GM21576 (cell line): ENCODE measurements at regions not wholly inside any gene's neighbourhood (a gene's known extent, or its start where the extent isn't known, plus 50 kb on each side); places are given as distances from the start of the nearest gene placed in this dataset.
"Not testable (repeated sequence)": the region's sequence is repeated elsewhere in the genome, so short reads cannot be mapped to it uniquely, and the experiment has no call there.

ENCODE experiments used
- ATAC-seq: cut with Tn5 transposase; IDR thresholded peaks from one replicate; pipeline ENCODE4 v1.9.1; 2021; ENCODE audit warnings: mild to moderate bottlenecking, moderate library complexity; ENCODE audit not compliant: unreplicated experiment

DNA sequence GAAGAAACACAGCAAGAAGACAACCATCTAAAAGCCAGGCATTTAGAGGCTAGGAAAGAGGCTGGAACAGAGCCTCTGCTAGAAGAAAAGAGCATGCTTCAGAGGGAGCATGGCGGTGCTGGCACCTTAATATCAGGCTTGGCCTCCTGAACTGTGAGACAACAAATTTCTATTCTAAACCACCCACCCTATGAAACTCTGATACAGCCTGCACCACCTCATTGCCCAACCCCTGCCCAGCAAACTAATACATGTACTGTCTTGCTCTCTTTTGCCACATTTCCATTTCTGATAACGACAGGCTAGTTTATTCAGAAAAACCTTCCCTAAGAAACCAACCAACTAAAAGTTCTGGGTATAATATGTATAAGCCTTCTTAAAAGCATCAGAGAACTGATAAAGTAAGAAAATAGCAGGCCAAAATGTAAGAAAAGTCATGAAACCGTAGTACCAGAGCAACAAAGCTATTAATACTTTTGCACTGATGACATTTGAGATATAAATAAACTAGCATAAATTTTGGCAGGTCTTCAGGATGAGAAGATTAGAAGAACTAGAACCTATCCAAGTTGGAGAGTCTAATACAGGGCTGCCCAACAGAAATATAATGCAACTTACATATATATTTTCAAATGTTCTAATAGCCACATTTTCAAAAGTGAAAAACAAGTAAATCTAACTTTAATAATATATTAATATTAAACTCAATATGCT lies 184.7 kb upstream of the HSF2 start:
- ATAC-seq, result no peak

DNA sequence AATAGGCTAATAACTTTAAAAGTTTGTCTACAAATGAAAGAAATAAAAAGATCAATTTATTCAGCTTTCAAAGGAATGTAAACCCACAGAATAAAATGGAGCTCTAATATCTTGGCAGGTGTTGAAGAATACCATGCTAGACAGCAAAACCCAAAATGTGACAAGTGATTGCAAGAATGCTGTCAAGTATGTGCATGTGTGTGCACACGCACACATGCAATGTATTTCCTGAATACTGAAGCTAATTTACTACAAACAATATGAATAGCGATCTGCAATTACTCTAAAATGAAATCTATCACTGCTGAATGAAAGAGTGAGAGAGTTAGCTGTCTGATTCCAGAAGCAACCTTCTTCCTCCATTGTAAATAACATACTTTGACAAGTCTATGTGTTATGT lies 179.2 kb upstream of the HSF2 start:
- no peak for ATAC-seq

DNA sequence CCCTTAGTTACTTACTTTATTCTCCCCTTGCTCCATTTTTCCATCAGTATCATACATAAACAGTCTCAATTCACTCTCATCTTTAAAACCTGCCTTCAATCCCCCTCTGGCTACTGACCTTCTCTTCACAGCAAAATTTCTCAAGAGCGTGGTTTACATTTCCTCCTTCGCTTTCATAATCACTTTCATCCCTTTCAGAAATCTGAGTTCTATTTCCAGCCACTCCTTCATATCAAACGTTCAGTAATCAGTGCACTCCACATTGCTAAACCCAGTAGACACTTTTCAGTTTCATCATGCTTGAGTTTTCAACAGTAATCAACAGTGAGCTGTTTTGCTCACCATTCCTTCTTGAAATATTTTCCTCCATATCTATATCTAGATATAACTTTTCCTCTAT lies 176.7 kb upstream of the HSF2 start:
- ATAC-seq, result no peak

DNA sequence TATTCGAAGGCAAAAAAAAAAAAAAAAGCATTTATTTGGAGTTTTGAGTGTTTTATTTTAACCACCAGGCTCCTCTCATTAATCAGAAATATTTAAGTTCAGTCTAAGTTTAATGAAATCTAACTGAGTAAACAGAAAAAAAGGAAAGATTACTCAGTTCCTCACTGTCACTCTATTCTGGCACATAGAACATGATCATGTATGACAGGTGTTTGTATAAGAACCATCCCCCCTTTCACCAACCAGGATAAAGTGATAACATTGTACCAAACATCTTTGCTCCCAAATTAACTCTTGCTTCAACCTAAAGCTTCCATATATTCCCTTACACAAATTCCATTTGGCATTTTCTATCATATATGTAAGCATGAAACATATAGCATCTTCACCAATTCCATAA lies 176.2 kb upstream of the HSF2 start:
- no peak for ATAC-seq

DNA sequence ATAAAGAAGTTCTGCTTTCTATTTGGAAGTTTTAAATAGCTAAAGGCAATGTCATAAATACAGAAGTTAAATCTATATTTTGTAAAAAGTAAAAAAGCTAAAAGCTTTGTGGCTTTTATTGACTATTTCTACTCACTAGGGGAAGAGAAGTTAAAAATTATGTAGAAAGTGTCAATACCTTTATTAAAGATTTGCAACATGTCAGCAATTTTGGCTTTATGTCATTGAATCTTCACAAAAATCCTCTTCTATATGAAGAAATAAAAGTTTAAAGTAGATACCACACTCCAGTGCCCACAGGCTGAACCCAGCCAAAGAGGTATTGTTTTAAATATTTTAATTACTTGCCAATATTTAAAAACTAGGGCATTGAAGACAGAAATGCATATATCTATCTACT lies 160.6 kb upstream of the HSF2 start:
- ATAC-seq, result no peak

DNA sequence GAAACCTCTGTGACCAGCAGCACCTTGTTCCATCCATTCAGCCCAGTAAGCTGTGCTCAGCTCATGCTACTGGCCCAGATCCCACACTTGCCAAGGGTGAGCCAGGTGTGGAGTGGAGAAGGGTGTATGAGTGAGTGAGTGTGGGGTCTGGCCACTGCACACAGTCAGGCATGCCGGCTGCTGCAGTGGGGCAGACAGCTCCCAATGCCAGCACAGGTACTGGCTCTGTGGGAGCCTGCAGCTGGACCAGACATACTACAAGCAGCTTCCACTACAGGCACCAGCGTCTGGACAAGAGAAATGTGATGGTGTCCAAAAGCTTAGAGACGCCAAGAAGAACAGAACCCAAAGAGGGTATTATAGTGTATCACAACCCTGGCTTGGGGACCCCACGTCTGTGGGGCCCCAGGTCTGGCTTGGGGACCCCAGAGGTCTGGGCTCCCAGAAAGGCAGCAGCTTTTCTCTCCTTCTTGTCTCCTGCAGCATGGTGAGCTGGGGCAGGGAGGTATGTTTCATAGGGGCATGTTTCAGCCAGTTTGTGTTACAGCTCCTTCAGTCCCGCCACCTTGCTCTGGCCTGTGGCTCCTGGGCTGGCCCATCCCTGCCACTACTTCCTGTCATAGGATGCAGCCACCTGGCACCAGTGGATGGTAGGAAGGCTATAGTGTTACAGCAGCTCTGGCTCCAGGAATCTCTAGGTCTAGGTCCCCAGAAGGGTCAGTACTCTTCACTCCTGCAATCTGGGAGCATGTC lies 152.4 kb upstream of the HSF2 start:
- ATAC-seq, result no peak

DNA sequence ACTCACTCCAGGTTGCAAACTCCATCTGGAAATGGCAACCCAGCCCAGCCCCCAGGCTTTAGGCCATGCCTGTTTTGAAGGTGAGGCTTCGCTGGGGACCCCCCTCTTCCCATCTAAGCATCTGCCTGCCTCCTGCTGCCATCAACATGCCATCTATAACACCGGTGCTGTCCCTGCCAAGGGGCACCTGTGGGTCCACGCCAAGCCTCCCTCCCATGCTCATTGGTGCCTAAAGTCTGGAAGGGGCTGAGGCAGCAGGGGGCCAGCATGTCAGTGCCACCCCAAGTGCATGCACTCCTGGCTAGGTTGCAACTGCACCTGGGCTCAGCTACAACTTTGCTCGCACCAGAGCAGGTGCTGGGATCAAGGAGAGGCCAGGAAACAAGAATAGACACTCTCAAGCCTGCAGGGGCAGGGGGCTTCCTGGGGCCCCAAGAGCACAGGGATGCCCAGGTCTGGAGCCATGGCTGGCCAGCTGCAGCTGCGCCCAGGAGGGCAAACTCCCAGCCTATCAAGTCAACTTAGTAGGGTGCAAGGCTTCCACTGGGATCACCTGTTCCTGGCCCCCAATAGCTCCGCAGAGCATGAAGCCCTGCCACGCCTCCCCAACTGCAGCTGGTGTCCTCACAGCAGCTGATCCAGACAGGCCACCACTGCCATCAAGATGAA lies 151.3 kb upstream of the HSF2 start:
- ATAC-seq, result no peak

DNA sequence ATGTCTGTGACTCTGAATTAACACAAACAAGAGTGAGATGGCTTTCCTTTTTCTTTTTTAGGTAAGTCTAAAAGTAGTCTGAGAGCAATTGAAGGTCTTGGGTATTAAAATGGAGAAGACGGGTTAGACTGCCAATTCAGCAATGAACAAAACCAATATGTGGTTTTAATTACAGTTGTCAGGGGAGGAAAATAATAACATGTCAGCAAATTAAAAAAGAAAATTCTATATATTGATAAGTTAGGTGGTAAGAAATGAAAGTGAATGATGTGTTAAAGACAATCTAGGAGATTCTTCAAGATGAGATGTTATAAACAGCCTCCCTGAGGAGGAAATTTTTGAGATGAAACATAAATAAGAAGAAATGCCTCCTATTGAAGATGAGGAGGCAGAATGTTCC lies 150.6 kb upstream of the HSF2 start:
- no peak for ATAC-seq

DNA sequence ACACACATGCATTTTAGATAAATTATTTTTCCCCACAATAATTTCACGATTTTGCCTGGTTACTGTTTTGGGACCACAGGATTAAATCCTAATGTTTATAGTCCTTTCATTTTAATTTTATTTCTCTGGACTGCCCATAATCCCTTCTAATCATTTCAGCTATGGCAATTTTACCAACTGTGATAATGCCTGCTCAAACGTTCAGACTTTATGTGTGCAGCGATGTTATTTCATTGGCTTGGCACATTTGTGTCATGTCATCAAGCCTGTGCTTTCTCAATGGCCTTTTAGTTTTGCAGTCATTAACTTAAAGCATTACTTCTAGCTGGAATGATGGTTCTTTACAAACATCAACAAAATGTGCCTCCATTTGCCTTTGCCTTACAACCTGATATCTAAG lies 140.6 kb upstream of the HSF2 start:
- no peak for ATAC-seq

DNA sequence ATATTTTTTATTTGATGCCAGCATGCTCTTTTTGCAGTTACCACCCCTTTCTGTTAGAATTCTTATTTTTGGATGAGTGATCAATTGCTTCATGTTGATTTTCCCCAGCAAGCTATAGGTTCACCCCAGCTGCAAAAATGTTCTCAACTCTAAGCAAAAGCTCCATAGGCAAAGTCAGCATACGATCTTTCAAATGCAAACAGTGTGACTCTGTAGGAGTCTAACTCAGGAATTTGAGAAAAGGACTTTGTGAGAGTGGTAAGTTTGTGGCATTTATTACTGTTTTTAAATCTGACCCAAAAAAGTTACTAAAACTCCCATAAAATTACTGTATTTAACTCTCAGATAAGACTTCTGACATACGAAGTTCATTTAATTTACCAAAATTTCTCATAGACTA lies 134.9 kb upstream of the HSF2 start:
- ATAC-seq, result no peak

DNA sequence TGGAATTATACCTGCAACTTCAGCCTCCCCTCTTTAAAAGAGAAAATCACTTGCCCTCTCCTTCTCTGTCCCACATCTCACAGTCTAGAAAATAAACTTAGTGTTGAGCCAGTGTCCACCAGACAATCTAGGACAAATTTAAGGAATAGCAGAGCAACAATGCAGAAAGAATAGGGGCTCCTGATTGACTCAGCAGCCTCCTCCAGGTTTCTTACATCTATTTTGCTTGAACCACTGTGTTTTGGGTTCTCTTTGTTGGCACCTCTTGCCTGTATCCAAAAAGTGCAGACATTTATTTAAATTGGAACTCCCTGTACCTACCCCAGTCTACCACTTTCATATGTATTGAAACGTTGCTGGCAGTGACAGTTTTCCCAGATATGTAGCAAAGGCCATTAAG lies 133.7 kb upstream of the HSF2 start:
- no peak for ATAC-seq

DNA sequence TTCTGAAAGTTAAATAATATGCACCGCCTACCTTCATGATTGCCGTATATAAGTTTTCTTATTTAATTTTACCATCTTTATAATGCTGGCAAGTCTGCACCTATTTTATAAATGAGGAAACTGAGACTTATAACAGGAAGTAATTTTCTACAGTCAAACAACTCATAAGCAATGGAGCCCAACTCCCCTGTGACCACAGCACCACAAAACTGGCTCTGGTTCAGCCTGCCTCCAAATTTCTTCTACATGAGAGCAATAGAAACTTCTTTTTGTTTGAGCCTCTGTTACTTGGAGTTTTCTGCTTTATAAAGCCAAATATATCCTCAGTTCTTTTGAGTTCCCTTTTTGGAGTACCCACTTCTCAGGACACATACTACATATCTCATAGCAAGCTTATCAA lies 131.1 kb upstream of the HSF2 start:
- no peak for ATAC-seq

DNA sequence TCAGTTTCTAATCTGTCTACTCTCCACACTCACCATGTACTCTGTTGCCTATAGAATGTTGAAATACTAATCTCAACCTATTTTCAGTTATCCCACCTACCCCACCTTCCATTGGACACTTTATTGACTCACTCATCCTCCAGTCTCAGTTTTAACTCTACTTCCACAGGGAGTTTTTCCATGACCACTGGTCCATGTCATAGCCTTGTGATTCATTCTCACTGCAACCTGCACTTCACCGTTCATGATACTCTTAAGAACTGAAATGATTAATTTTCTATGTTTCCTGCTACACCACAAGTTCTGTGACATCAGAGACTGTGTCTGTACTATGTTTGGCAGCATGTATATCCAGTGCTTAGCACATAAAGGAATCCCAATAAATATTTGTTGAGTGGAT lies 122.8 kb upstream of the HSF2 start:
- ATAC-seq, result no peak

DNA sequence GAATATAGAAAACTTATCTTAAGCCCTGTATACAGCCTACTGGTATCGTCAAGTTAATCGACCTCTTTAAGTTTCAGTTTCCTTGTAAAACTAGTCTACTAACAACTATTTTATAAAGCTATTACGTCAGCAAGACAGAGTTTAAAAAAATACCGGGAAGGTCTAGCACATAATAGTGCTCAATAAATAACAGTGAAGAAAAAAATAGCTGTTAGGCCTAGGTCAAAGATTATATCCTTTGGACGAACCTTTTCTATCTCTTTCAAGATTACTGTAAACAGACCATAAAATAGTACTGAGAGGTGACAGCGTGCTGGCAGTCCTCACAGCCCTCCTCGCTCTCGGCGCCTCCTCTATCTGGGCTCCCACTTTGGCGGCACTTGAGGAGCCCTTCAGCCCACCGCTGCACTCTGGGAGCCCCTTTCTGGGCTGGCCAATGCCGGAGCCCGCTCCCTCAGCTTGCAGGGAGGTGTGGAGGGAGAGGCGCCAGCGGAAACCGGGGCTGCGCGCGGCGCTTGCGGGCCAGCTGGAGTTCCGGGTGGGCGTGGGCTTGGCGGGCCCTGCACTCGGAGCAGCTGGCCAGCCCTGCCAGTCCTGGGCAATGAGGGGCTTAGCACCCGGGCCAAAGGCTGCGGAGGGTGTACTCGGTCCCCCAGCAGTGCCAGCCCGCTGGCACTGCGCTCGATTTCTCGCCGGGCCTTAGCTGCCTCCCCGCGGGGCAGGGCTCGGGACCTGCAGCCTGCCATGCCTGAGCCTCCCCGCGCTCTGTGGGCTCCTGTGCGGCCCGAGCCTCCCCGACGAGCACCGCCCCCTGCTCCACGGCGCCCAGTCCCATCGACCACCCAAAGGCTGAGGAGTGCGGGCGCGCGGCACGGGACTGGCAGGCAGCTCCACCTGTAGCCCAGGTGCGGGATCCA lies 119.1 kb upstream of the HSF2 start:
- not testable (repeated sequence) for ATAC-seq

DNA sequence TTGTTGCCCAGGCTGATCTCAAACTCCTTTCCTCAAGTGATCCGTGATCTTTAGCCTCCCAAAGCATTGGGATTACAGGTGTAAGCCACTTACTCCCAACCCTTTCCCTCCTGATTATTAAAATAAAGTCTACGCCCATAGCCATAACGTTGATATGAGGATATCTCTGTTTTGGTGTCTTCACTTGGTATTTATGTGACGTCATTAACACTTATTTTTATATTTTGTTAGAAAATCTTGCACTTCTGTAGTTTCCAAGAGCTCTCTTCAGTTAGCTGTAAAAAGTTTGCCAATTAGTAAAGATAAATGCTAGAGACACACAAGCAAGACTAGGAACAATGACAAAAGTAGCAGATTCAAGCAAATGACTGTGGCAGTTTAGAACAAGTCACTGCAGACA lies 115.6 kb upstream of the HSF2 start:
- no peak for ATAC-seq

DNA sequence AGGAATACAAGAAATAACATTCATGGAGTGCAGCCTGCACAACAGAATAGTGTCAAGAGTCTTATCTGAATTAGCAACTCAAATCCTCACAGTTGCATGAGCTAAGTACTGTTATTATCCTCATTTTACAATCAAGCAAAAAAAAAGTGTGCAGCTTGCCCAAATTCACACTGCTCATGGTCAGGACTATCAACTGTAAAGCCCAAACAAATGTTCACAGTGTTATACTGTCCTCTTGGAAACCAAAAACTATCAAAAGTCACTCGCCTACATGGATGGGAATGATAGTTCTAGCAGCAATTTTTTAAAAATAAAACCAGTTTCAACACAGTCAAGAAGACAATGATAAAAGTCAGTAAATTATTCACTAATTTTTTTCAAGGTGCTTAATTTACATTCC lies 114.6 kb upstream of the HSF2 start:
- ATAC-seq, result no peak

DNA sequence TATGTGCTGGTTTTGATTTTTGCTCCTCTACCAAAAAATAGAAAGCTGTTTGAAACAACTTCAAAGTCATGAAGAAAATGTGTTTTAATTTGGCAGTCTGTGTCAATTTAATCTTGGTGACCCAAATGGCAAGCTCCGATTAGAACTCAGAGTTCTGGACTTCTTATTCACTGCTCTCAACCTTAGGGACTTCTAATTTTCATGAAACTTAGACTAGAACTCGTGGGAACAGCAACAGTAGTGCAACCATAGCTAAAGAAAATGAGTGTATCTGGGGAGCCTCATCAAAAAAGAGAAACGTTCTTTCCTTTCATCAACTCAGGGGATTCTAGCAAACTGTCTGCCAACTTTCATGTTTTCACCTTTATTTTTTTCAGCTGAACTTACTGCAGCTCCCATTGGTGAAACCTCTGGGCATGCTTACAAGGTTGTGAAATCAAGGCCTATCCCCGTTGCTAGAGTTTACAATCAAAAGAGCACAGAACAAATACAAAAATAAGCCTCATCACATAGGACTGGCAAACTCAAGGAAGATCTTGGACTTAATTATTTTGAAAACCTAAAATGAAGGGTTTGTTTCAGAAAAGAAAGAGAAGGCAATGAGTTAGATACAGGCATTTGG lies 114.0 kb upstream of the HSF2 start:
- ATAC-seq, result no peak

DNA sequence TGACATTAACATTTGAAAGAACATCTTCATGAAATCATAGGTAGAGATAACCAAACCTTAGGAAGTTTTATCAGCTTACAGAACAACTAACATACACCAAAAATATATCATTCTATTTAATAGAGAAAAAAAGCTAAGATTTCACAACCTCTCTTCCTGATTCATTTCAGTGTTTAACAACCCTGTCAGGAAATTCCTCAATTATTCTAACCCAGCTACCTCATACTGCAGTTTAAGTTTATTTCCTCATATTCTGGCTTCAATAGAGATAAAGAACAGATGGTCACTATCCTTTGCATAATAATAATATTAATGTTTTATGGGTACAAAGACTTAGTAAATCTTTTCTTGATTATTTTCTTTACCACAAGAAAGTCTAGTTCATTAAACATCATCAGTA lies 112.9 kb upstream of the HSF2 start:
- ATAC-seq, result no peak

DNA sequence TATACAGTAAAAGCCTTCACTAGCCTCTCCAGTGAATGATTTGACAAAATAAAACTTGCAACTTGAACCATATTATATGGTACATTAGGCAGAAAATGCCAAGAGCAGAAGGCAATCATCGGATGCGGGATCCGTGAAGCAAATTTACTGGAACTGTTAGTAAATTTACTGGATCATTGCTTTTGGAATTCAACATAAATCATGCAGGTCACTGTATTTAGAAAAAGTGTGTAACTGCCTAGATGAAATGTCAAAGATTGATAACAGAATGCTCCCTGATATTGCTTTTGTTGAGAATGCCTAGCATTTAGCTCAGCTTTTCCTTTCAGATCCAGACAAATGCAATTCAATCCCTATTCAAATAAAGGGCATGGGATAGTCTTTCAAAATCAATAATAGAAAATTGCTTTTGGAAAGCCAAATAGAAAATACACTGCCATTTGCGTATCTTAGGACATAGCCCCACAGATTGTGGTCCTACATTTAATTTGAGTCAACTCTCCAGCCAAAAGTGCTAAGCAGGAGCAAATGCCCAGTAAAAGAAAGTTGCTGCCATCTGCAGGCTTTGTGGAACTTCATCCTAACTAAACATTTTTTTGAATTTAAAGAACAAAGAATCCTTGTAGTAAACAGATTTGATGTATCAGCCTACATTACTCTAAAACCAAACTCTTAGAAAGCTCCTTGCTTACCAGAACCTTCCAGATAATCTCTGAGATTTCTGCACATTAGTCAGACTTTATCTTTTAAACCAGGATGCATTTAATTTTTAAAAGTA lies 109.5 kb upstream of the HSF2 start:
- no peak for ATAC-seq

DNA sequence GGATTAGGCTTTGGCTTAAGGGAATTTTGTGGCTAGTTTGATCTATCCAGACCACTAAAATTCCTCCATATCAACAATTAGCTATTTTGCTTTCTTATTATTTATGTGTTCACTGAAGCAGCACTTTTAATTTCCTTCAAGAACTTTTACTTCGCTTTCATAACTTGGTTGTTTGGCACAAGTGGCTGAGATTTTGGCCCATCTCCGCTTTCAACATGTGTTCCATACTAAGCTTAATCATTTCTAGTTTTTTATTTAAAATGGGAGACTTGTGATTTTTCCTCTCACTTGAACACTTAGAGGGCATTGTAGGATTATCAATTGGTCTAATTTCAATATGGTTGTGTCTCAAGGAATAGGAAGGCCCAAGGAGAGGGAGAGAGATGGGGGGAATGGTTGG lies 102.4 kb upstream of the HSF2 start:
- no peak for ATAC-seq
